H9 (cell line): ENCODE measurements at regions not wholly inside any gene's neighbourhood (a gene's known extent, or its start where the extent isn't known, plus 50 kb on each side); places are given as distances from the start of the nearest gene placed in this dataset.

ENCODE experiments used
- DNase-seq: peaks from one replicate; pipeline ENCODE4 v3.0.0-alpha.2; 2017
- H2AFZ ChIP-seq: one replicate; pipeline ENCODE4 v1.6.1; 2013; ENCODE audit warnings: mild to moderate bottlenecking, low read length, control low read depth, moderate library complexity
- H2AK5ac ChIP-seq: 2 replicates; pipeline ENCODE4 v1.6.1; 2013; ENCODE audit warnings: low read length, control low read depth, mixed read lengths; ENCODE audit not compliant: insufficient read length
- H2BK120ac ChIP-seq: one replicate; pipeline ENCODE4 v1.6.1; 2013; ENCODE audit warnings: low read depth, mild to moderate bottlenecking, low read length, control low read depth, inconsistent platforms; ENCODE audit not compliant: poor library complexity, severe bottlenecking
- H2BK12ac ChIP-seq: 2 replicates; pipeline ENCODE4 v1.6.1; 2013; ENCODE audit warnings: low read length, control low read depth, mixed read lengths, low read depth; ENCODE audit not compliant: insufficient read length
- H2BK15ac ChIP-seq: 2 replicates; pipeline ENCODE4 v1.6.1; 2013; ENCODE audit warnings: low read depth, low read length, control low read depth
- H2BK20ac ChIP-seq: one replicate; pipeline ENCODE4 v1.6.1; 2013; ENCODE audit warnings: low read depth, mild to moderate bottlenecking, low read length, control low read depth, inconsistent platforms; ENCODE audit not compliant: poor library complexity, severe bottlenecking
- H2BK5ac ChIP-seq: 2 replicates; pipeline ENCODE4 v1.6.1; 2013; ENCODE audit warnings: low read length, control low read depth, mixed read lengths; ENCODE audit not compliant: insufficient read length
- H3K14ac ChIP-seq: 2 replicates; pipeline ENCODE4 v1.6.1; 2013; ENCODE audit warnings: low read length, control low read depth; ENCODE audit not compliant: insufficient read depth
- H3K18ac ChIP-seq: 2 replicates; pipeline ENCODE4 v1.6.1; 2013; ENCODE audit warnings: low read depth, mild to moderate bottlenecking, mixed read lengths, low read length, control low read depth; ENCODE audit not compliant: insufficient read length
- H3K23ac ChIP-seq: 2 replicates; pipeline ENCODE4 v1.6.1; 2013; ENCODE audit warnings: low read length, control low read depth, mixed read lengths, low read depth; ENCODE audit not compliant: insufficient read length
- H3K23me2 ChIP-seq: 2 replicates; pipeline ENCODE4 v1.6.1; 2013; ENCODE audit warnings: low read depth, mild to moderate bottlenecking, mixed read lengths, low read length, control low read depth; ENCODE audit not compliant: insufficient read length, poor library complexity, severe bottlenecking
- H3K27ac ChIP-seq: 2 replicates; pipeline ENCODE4 v1.5.1; 2013; ENCODE audit warnings: low read length, control low read depth, mixed read lengths, low read depth; ENCODE audit not compliant: insufficient read length
- H3K27me3 ChIP-seq: 2 replicates; pipeline ENCODE4 v1.6.1; 2013; ENCODE audit warnings: low read length, control low read depth, inconsistent platforms; ENCODE audit not compliant: insufficient read depth
- H3K4ac ChIP-seq: 2 replicates; pipeline ENCODE4 v1.6.1; 2013; ENCODE audit warnings: low read depth, mild to moderate bottlenecking, control low read depth, inconsistent platforms, low read length, moderate library complexity
- H3K4me1 ChIP-seq: 2 replicates; pipeline ENCODE4 v1.6.1; 2013; ENCODE audit warnings: low read length, control low read depth, inconsistent platforms; ENCODE audit not compliant: insufficient read depth
- H3K4me2 ChIP-seq: 2 replicates; pipeline ENCODE4 v1.6.1; 2013; ENCODE audit warnings: low read length, control low read depth, mixed read lengths; ENCODE audit not compliant: insufficient read length, insufficient read depth
- H3K56ac ChIP-seq: 2 replicates; pipeline ENCODE4 v1.6.1; 2013; ENCODE audit warnings: low read depth, mild to moderate bottlenecking, mixed read lengths, low read length, control low read depth; ENCODE audit not compliant: insufficient read length
- H3K79me1 ChIP-seq: 2 replicates; pipeline ENCODE4 v1.6.1; 2013; ENCODE audit warnings: low read depth, mild to moderate bottlenecking, moderate library complexity, low read length, control low read depth, inconsistent platforms; ENCODE audit not compliant: insufficient read depth, poor library complexity, severe bottlenecking
- H3K79me2 ChIP-seq: 2 replicates; pipeline ENCODE4 v1.6.1; 2013; ENCODE audit warnings: low read length, control low read depth, inconsistent platforms; ENCODE audit not compliant: insufficient read depth
- H3K9ac ChIP-seq: 2 replicates; pipeline ENCODE4 v1.6.1; 2013; ENCODE audit warnings: low read length, control low read depth, mixed read lengths; ENCODE audit not compliant: insufficient read length; ENCODE audit errors: extremely low read depth
- H3K9me3 ChIP-seq: one replicate; pipeline ENCODE4 v1.6.1; 2013; ENCODE audit warnings: low read depth, low read length, inconsistent platforms; ENCODE audit not compliant: control insufficient read depth
- H3T11ph ChIP-seq: one replicate; pipeline ENCODE4 v1.6.1; 2013; ENCODE audit warnings: mild to moderate bottlenecking, low read length, control low read depth, inconsistent platforms
- H4K20me1 ChIP-seq: one replicate; pipeline ENCODE4 v1.6.1; 2013; ENCODE audit not compliant: control insufficient read depth, insufficient read length, insufficient read depth
- H4K5ac ChIP-seq: 2 replicates; pipeline ENCODE4 v1.6.1; 2013; ENCODE audit warnings: low read depth, mild to moderate bottlenecking, mixed read lengths, low read length, control low read depth; ENCODE audit not compliant: insufficient read length
- H4K8ac ChIP-seq: replicated peaks from 2 replicates; pipeline ENCODE4 v1.6.1; 2013; ENCODE audit warnings: low read length, control low read depth, mixed read lengths, low read depth; ENCODE audit not compliant: insufficient read length
- H4K91ac ChIP-seq: 2 replicates; pipeline ENCODE4 v1.6.1; 2013; ENCODE audit warnings: low read depth, mild to moderate bottlenecking, moderate library complexity, mixed read lengths, low read length, control low read depth; ENCODE audit not compliant: insufficient read length
- H3K27ac Mint-ChIP-seq, 3 experiments: 2 replicates in 2 of 3; 3 replicates in 1 of 3; pipeline ENCODE4 v1.8.0; 2020 to 2021; ENCODE audit warnings: mixed read lengths in 3 of 3, mild to moderate bottlenecking in 1 of 3, moderate library complexity in 1 of 3
- H3K27me3 Mint-ChIP-seq: 2 replicates; pipeline ENCODE4 v1.8.0; 2021; ENCODE audit warnings: low read depth, mild to moderate bottlenecking, moderate library complexity, mixed read lengths
- H3K36me3 Mint-ChIP-seq, 3 experiments: 2 replicates in 2 of 3; 3 replicates in 1 of 3; pipeline ENCODE4 v1.8.0; 2020 to 2021; ENCODE audit warnings: low read depth in 3 of 3, mixed read lengths in 3 of 3; ENCODE audit not compliant: insufficient read depth in 1 of 3
- H3K4me1 Mint-ChIP-seq, 2 experiments: 2 replicates each; pipeline ENCODE4 v1.8.0; 2020; ENCODE audit warnings: mixed read lengths in 2 of 2
- H3K4me3 Mint-ChIP-seq, 2 experiments: 2 replicates in 1 of 2; 3 replicates in 1 of 2; pipeline ENCODE4 v1.8.0; 2020 to 2021; ENCODE audit warnings: mild to moderate bottlenecking in 2 of 2, mixed read lengths in 2 of 2, moderate library complexity in 1 of 2
- H3K9me3 Mint-ChIP-seq, 2 experiments: 2 replicates in 1 of 2; 3 replicates in 1 of 2; pipeline ENCODE4 v1.8.0; 2020; ENCODE audit warnings: mild to moderate bottlenecking in 2 of 2, mixed read lengths in 2 of 2, moderate library complexity in 1 of 2
- WGBS: extraction: QIAGEN DNeasy Blood & Tissue Kit; methylation state at CpG from one replicate; pipeline ENCODE4 v1.1.7; 2013; ENCODE audit warnings: missing lambda C conversion rate, low lambda C conversion rate, mixed read lengths; ENCODE audit not compliant: insufficient read length; ENCODE audit errors: extremely low coverage; 5-methylcytosine and 5-hydroxymethylcytosine counted together
- TF ChIP-seq, protein P1 (sequence below): fragments of 200-600 bp; sonication (generic); conservative IDR thresholded peaks from 3 replicates; pipeline ENCODE4 v1.8.0; 2021; ENCODE audit warnings: antibody characterized with exemption, mild to moderate bottlenecking

GRCh38 chr2:239892441-239893235 lies 132.5 kb downstream of the NDUFA10 start:
- Mint-ChIP-seq H3K4me1 (peaks cover 15 to 17% of the 10 kb centered on the region in 2 experiments), H3K36me3 (peaks cover 0 to 3% (median 0%) of the 10 kb centered on the region in 3 experiments; a peak in 2 of 7 replicates), H3K27me3 (peaks cover 21% of the 10 kb centered on the region), H3K27ac (no peak overlapping the region), H3K9me3 (peaks cover 5 to 7% of the 10 kb centered on the region in 2 experiments; a peak in 2 of 5 replicates), H3K4me3 (no peak overlapping the region)
- no CpG with 5 or more reads among the region's 18 CpGs for WGBS
- Histone ChIP-seq H4K8ac (no peak overlapping the region), H2BK5ac (no peak overlapping the region), H4K5ac (no peak overlapping the region), H4K20me1 (no peaks in the 10 kb centered on the region), H3K4me1 (no peaks in the 10 kb centered on the region; the same call in 1 of the 2 replicates), H2BK120ac (no peak overlapping the region), H3K18ac (no peak overlapping the region), H3K14ac (no peak overlapping the region), H3K23me2 (no peaks in the 10 kb centered on the region), H3K27me3 (no peaks in the 10 kb centered on the region), H2BK20ac (no peak overlapping the region), H3K9ac (no peak overlapping the region), H2AK5ac (no peak overlapping the region), H3K9me3 (no peaks in the 10 kb centered on the region), H3K4ac (no peak overlapping the region), H2BK15ac (no peak overlapping the region), H2AFZ (no peak overlapping the region), H3T11ph (no peak overlapping the region), H3K4me2 (no peak overlapping the region), H3K56ac (no peak overlapping the region), H3K23ac (no peak overlapping the region), H2BK12ac (no peak overlapping the region), H3K79me1 (no peaks in the 10 kb centered on the region), H4K91ac (no peak overlapping the region), H3K79me2 (no peaks in the 10 kb centered on the region), H3K27ac (no peak overlapping the region)
- DNase-seq = peak; percentile 12
- TF ChIP-seq, protein P1, sequence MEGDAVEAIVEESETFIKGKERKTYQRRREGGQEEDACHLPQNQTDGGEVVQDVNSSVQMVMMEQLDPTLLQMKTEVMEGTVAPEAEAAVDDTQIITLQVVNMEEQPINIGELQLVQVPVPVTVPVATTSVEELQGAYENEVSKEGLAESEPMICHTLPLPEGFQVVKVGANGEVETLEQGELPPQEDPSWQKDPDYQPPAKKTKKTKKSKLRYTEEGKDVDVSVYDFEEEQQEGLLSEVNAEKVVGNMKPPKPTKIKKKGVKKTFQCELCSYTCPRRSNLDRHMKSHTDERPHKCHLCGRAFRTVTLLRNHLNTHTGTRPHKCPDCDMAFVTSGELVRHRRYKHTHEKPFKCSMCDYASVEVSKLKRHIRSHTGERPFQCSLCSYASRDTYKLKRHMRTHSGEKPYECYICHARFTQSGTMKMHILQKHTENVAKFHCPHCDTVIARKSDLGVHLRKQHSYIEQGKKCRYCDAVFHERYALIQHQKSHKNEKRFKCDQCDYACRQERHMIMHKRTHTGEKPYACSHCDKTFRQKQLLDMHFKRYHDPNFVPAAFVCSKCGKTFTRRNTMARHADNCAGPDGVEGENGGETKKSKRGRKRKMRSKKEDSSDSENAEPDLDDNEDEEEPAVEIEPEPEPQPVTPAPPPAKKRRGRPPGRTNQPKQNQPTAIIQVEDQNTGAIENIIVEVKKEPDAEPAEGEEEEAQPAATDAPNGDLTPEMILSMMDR = no peak
